ENCODE measurements at regions not wholly inside any gene's neighbourhood (a gene's known extent, or its start where the extent isn't known, plus 50 kb on each side); places are given as distances from the start of the nearest gene placed in this dataset.

GRCh38 chr18:78399992-78400503 is 579.6 kb upstream of the SALL3 start:
- no peak for DNase-seq

GRCh38 chr18:78402440-78402839 is 577.2 kb upstream of the SALL3 start:
- DNase-seq, result no peak

GRCh38 chr18:78402966-78403365 is 576.7 kb upstream of the SALL3 start:
- no peak for DNase-seq

- no peak for DNase-seq
Measured at GRCh38 chr18:78403371-78403770, 576.2 kb upstream of the SALL3 start.

GRCh38 chr18:78405763-78406162 is 573.9 kb upstream of the SALL3 start:
- DNase-seq, result no peak

GRCh38 chr18:78406743-78407465 is 572.7 kb upstream of the SALL3 start:
- DNase-seq, result no peak

- no peak for DNase-seq
Measured at GRCh38 chr18:78407466-78407844, 572.2 kb upstream of the SALL3 start.

GRCh38 chr18:78408623-78409022 is 571.0 kb upstream of the SALL3 start:
- no peak for DNase-seq

- DNase-seq, result no peak
Measured at GRCh38 chr18:78410094-78410786, 569.4 kb upstream of the SALL3 start.

- no peak for DNase-seq
Measured at GRCh38 chr18:78411539-78411938, 568.1 kb upstream of the SALL3 start.

- no peak for DNase-seq
Measured at GRCh38 chr18:78414302-78414701, 565.3 kb upstream of the SALL3 start.

GRCh38 chr18:78416853-78417252 is 562.8 kb upstream of the SALL3 start:
- DNase-seq, result no peak

- no peak for DNase-seq
Measured at GRCh38 chr18:78418379-78418778, 561.2 kb upstream of the SALL3 start.

GRCh38 chr18:78419171-78419570 is 560.4 kb upstream of the SALL3 start:
- no peak for DNase-seq

- no peak for DNase-seq
Measured at GRCh38 chr18:78420116-78420515, 559.5 kb upstream of the SALL3 start.

GRCh38 chr18:78421392-78421791 is 558.2 kb upstream of the SALL3 start:
- no peak for DNase-seq

GRCh38 chr18:78422336-78422735 is 557.3 kb upstream of the SALL3 start:
- DNase-seq, result no peak

- no peak for DNase-seq
Measured at GRCh38 chr18:78423811-78424210, 555.8 kb upstream of the SALL3 start.

GRCh38 chr18:78424403-78425018 is 555.1 kb upstream of the SALL3 start:
- no peak for DNase-seq

GRCh38 chr18:78425019-78425412 is 554.6 kb upstream of the SALL3 start:
- no peak for DNase-seq

- no peak for DNase-seq
Measured at GRCh38 chr18:78427081-78427480, 552.5 kb upstream of the SALL3 start.

GRCh38 chr18:78429127-78430108 is 550.2 kb upstream of the SALL3 start:
- no peak for DNase-seq

Measured in activated T-cell treated with anti-CD3 and anti-CD28 coated beads, Interleukin-2, amount 50 U/mL, for 1 hour (primary cell).